ENCODE measurements at regions not wholly inside any gene's neighbourhood (a gene's known extent, or its start where the extent isn't known, plus 50 kb on each side); places are given as distances from the start of the nearest gene placed in this dataset.

- Histone ChIP-seq H3K36me3 (no peaks in the 10 kb centered on the region), H3K27ac (no peak overlapping the region), H3K4me1 (no peaks in the 10 kb centered on the region), H3K9me3 (no peaks in the 10 kb centered on the region), H3K4me3 (no peak overlapping the region), H3K27me3 (no peaks in the 10 kb centered on the region)
- TF ChIP-seq CTCF (IDR thresholded peaks at IDR 0.05) = no peak
- no peak for TF ChIP-seq POLR2A (IDR thresholded peaks at IDR 0.05)
- TF ChIP-seq EP300 (IDR thresholded peaks at IDR 0.05) = no peak
- DNase-seq (ENCODE audit: low spot score in 2 of 2) = no peak
Observed at GRCh38 chr3:67979342-67979741, 324.9 kb upstream of the SUCLG2 start.

- H3K36me3 ChIP-seq = no peaks in the 10 kb centered on the region
- H3K4me3 ChIP-seq = no peak overlapping the region
- no peak overlapping the region for H3K27ac ChIP-seq
- DNase-seq (ENCODE audit: low spot score in 2 of 2) = no peak
- no peaks in the 10 kb centered on the region for H3K4me1 ChIP-seq
- WGBS, 2 donors = 57 to 69% methylated on average over 2 of the region's 2 CpGs
- TF ChIP-seq CTCF (IDR thresholded peaks at IDR 0.05) = no peak
- TF ChIP-seq EP300 (IDR thresholded peaks at IDR 0.05) = no peak
- no peak for TF ChIP-seq POLR2A (IDR thresholded peaks at IDR 0.05)
- no peaks in the 10 kb centered on the region for H3K27me3 ChIP-seq
- no peaks in the 10 kb centered on the region for H3K9me3 ChIP-seq
Observed at GRCh38 chr3:67977762-67978161, 323.4 kb upstream of the SUCLG2 start.

DNA sequence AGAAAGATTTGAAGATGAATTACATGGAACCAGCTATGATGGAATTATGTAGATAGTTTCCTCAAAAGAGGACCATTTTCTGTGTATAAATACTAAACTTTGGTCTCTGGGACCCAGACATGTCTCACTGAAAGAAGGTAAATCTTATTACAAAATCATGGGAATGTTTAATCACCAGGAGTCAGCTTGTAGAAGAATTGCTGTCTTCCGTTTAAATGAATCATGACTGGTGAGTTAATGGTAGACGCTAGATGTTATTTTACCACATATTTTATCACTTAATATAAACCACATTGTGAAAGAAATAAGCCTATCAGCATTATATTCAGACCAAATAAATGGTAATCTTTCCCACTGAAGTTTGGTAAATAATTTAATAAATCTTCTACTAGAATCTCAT, 322.3 kb upstream of the SUCLG2 start:
- TF ChIP-seq POLR2A (IDR thresholded peaks at IDR 0.05) = no peak
- no peak for TF ChIP-seq CTCF (IDR thresholded peaks at IDR 0.05)
- no peak for TF ChIP-seq EP300 (IDR thresholded peaks at IDR 0.05)
- no peak overlapping the region for H3K4me3 ChIP-seq
- H3K27me3 ChIP-seq = no peaks in the 10 kb centered on the region
- H3K36me3 ChIP-seq = no peaks in the 10 kb centered on the region
- H3K9me3 ChIP-seq = no peaks in the 10 kb centered on the region
- WGBS, 2 donors = 80 to 83% methylated on average over 2 of the region's 2 CpGs
- no peak overlapping the region for H3K27ac ChIP-seq
- no peak for DNase-seq (ENCODE audit: low spot score in 2 of 2)
- H3K4me1 ChIP-seq = no peaks in the 10 kb centered on the region

DNA sequence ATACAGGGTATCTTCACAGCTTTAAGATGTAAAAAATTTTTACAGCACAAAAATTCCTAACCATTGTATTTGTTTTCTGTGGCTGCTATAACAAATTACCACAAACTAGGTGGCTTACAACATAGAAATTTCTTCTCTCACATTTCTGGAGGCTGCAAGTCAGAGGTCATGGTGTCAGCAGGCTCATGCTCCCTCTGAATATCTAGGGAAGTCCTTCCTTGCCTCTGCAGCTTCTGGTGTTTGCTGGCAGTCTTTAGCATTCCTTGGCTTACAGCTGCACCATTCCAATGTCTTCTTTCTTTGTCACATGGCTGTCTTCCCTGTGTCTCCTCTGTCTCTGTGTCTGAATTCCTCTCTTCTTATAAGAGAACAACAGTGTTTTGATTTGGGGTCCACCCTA, 310.2 kb upstream of the SUCLG2 start:
- Histone ChIP-seq H3K4me3 (no peak overlapping the region), H3K9me3 (peaks cover 0 to 21% (median 0%) of the 10 kb centered on the region in 4 donors), H3K4me1 (no peaks in the 10 kb centered on the region), H3K27me3 (no peaks in the 10 kb centered on the region), H3K27ac (no peak overlapping the region), H3K36me3 (no peaks in the 10 kb centered on the region)
- DNase-seq (ENCODE audit: low spot score in 2 of 2) = no peak
- TF ChIP-seq POLR2A (IDR thresholded peaks at IDR 0.05) = no peak
- no peak for TF ChIP-seq CTCF (IDR thresholded peaks at IDR 0.05)
- no peak for TF ChIP-seq EP300 (IDR thresholded peaks at IDR 0.05)

DNA sequence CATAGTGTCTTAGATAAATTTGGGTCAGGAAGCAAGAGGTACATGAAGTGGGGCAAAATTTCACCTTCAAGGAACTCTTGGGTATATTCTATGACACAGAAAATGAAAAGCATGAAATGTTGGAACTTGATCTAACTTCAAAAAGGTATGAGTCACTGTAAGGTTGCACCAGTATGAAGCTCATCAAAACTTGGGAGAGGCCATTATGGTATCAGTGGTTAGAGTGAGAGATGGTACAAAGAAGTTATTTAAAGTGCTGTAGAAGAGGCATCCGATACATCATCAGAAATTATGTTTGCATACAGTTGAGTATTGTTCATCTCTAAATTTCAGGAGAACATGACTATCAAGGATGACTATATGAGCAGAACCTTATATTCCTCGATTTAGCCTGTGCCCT, 302.9 kb upstream of the SUCLG2 start:
- no peak overlapping the region for H3K27ac ChIP-seq
- TF ChIP-seq EP300 (IDR thresholded peaks at IDR 0.05) (no peak), CTCF (IDR thresholded peaks at IDR 0.05) (no peak), POLR2A (IDR thresholded peaks at IDR 0.05) (no peak)
- H3K36me3 ChIP-seq = no peaks in the 10 kb centered on the region
- no peak for DNase-seq (ENCODE audit: low spot score in 2 of 2)
- 70 to 87% methylated on average over 2 of the region's 2 CpGs for WGBS, 2 donors
- H3K4me3 ChIP-seq = no peak overlapping the region
- H3K4me1 ChIP-seq = no peaks in the 10 kb centered on the region
- H3K9me3 ChIP-seq = peaks cover 0 to 36% (median 0%) of the 10 kb centered on the region in 4 donors
- H3K27me3 ChIP-seq = no peaks in the 10 kb centered on the region

All from tibial nerve (tissue), 4 donors.